ENCODE measurements at regions not wholly inside any gene's neighbourhood (a gene's known extent, or its start where the extent isn't known, plus 50 kb on each side); places are given as distances from the start of the nearest gene placed in this dataset.

- TF ChIP-seq CTCF (conservative IDR thresholded peaks at IDR 0.05; ENCODE audit: low read depth in 2 of 2): no peak
- TF ChIP-seq EZH2 (IDR thresholded peaks at IDR 0.05; ENCODE audit: low read depth, unreplicated experiment): no peak
- no peak for TF ChIP-seq JUNB (IDR thresholded peaks at IDR 0.05; ENCODE audit: unreplicated experiment)
- TF ChIP-seq CREB1 (CRISPR knock-in tag; IDR thresholded peaks at IDR 0.05; ENCODE audit: low read depth): no peak
- no peak for TF ChIP-seq EZH2phosphoT487 (IDR thresholded peaks at IDR 0.05; ENCODE audit: unreplicated experiment)
- TF ChIP-seq POLR2AphosphoS5 (IDR thresholded peaks at IDR 0.05; ENCODE audit: low read depth): no peak
- TF ChIP-seq, protein P1, sequence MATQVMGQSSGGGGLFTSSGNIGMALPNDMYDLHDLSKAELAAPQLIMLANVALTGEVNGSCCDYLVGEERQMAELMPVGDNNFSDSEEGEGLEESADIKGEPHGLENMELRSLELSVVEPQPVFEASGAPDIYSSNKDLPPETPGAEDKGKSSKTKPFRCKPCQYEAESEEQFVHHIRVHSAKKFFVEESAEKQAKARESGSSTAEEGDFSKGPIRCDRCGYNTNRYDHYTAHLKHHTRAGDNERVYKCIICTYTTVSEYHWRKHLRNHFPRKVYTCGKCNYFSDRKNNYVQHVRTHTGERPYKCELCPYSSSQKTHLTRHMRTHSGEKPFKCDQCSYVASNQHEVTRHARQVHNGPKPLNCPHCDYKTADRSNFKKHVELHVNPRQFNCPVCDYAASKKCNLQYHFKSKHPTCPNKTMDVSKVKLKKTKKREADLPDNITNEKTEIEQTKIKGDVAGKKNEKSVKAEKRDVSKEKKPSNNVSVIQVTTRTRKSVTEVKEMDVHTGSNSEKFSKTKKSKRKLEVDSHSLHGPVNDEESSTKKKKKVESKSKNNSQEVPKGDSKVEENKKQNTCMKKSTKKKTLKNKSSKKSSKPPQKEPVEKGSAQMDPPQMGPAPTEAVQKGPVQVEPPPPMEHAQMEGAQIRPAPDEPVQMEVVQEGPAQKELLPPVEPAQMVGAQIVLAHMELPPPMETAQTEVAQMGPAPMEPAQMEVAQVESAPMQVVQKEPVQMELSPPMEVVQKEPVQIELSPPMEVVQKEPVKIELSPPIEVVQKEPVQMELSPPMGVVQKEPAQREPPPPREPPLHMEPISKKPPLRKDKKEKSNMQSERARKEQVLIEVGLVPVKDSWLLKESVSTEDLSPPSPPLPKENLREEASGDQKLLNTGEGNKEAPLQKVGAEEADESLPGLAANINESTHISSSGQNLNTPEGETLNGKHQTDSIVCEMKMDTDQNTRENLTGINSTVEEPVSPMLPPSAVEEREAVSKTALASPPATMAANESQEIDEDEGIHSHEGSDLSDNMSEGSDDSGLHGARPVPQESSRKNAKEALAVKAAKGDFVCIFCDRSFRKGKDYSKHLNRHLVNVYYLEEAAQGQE (IDR thresholded peaks at IDR 0.05; ENCODE audit: unreplicated experiment): no peak
- TF ChIP-seq, protein P2, sequence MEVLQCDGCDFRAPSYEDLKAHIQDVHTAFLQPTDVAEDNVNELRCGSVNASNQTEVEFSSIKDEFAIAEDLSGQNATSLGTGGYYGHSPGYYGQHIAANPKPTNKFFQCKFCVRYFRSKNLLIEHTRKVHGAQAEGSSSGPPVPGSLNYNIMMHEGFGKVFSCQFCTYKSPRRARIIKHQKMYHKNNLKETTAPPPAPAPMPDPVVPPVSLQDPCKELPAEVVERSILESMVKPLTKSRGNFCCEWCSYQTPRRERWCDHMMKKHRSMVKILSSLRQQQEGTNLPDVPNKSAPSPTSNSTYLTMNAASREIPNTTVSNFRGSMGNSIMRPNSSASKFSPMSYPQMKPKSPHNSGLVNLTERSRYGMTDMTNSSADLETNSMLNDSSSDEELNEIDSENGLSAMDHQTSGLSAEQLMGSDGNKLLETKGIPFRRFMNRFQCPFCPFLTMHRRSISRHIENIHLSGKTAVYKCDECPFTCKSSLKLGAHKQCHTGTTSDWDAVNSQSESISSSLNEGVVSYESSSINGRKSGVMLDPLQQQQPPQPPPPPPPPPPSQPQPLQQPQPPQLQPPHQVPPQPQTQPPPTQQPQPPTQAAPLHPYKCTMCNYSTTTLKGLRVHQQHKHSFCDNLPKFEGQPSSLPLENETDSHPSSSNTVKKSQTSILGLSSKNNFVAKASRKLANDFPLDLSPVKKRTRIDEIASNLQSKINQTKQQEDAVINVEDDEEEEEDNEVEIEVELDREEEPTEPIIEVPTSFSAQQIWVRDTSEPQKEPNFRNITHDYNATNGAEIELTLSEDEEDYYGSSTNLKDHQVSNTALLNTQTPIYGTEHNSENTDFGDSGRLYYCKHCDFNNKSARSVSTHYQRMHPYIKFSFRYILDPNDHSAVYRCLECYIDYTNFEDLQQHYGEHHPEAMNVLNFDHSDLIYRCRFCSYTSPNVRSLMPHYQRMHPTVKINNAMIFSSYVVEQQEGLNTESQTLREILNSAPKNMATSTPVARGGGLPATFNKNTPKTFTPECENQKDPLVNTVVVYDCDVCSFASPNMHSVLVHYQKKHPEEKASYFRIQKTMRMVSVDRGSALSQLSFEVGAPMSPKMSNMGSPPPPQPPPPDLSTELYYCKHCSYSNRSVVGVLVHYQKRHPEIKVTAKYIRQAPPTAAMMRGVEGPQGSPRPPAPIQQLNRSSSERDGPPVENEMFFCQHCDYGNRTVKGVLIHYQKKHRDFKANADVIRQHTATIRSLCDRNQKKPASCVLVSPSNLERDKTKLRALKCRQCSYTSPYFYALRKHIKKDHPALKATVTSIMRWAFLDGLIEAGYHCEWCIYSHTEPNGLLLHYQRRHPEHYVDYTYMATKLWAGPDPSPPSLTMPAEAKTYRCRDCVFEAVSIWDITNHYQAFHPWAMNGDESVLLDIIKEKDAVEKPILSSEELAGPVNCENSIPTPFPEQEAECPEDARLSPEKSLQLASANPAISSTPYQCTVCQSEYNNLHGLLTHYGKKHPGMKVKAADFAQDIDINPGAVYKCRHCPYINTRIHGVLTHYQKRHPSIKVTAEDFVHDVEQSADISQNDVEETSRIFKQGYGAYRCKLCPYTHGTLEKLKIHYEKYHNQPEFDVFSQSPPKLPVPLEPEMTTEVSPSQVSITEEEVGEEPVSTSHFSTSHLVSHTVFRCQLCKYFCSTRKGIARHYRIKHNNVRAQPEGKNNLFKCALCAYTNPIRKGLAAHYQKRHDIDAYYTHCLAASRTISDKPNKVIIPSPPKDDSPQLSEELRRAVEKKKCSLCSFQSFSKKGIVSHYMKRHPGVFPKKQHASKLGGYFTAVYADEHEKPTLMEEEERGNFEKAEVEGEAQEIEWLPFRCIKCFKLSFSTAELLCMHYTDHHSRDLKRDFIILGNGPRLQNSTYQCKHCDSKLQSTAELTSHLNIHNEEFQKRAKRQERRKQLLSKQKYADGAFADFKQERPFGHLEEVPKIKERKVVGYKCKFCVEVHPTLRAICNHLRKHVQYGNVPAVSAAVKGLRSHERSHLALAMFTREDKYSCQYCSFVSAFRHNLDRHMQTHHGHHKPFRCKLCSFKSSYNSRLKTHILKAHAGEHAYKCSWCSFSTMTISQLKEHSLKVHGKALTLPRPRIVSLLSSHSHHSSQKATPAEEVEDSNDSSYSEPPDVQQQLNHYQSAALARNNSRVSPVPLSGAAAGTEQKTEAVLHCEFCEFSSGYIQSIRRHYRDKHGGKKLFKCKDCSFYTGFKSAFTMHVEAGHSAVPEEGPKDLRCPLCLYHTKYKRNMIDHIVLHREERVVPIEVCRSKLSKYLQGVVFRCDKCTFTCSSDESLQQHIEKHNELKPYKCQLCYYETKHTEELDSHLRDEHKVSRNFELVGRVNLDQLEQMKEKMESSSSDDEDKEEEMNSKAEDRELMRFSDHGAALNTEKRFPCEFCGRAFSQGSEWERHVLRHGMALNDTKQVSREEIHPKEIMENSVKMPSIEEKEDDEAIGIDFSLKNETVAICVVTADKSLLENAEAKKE (CRISPR knock-in tag; IDR thresholded peaks at IDR 0.05): no peak
These were observed 177.7 kb downstream of the TMEM132E start for GRCh38 chr17:34757106-34757505.
